ENCODE measurements at regions not wholly inside any gene's neighbourhood (a gene's known extent, or its start where the extent isn't known, plus 50 kb on each side); places are given as distances from the start of the nearest gene placed in this dataset.

DNA sequence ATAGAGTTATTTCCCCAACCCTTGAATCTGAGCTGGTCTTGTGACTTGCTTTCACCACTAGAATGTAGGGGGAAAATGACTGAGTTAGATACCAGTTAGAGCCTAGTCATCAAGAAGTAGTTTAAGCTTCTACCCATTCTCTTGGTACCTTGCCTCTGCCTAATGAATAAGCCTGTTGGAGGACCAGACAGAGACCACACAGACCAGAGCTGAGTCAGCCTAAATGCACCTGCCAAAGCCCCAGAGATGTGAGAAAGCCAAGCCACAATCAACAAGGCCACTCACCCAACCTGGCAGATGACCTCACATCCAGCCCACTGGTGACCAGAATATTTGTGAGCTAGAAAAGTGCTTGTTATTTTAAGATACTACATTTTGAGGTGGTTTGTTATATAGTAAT, 85.2 kb upstream of the DCLK2 start:
- Histone ChIP-seq H3K9ac (ENCODE audit: control insufficient read depth, insufficient read depth, low read length) (no peak overlapping the region), H3K9me3 (replicated peaks; ENCODE audit: control insufficient read depth, insufficient read depth, low read length) (no peaks in the 10 kb centered on the region), H3K27me3 (replicated peaks in 1 of 2; ENCODE audit: control insufficient read depth in 2 of 2, insufficient read depth in 2 of 2, low read length in 1 of 2) (no peaks in the 10 kb centered on the region), H3K4me3 (no peak overlapping the region), H3K36me3 (ENCODE audit: control insufficient read depth in 2 of 2, insufficient read depth in 2 of 2, low read length in 1 of 2) (no peaks in the 10 kb centered on the region), H3K79me2 (ENCODE audit: control insufficient read depth, insufficient read depth, low read length) (no peaks in the 10 kb centered on the region), H3K4me2 (ENCODE audit: control insufficient read depth, insufficient read depth) (no peak overlapping the region), H3K27ac (ENCODE audit: control insufficient read depth, insufficient read depth) (no peak overlapping the region), H4K20me1 (ENCODE audit: control insufficient read depth, insufficient read depth) (no peaks in the 10 kb centered on the region), H3K4me1 (ENCODE audit: control insufficient read depth, insufficient read depth, low read length) (no peaks in the 10 kb centered on the region), H2AFZ (ENCODE audit: control insufficient read depth, low read depth, low read length) (no peak overlapping the region)
- ChIA-PET SMC1A (ENCODE audit: uncharacterized antibody, unreplicated experiment) (no interaction called here), RAD21 (ENCODE audit: unreplicated experiment) (no interaction called here), CTCF (interaction anchor here (0.6 kb wide), 1 partner anchor 504 kb away, joined by 3 read pairs; no protein-coding TSS in a partner anchor), POLR2A (no interaction called here)
- FAIRE-seq (no peak), ATAC-seq (peak; percentile 22; the same call in 1 of the 3 replicates), DNase-seq (ENCODE audit: low read depth, low spot score) (no peak)
- TF ChIP-seq ATF7 (IDR thresholded peaks at IDR 0.05; ENCODE audit: low read depth): no peak
- BruUV-seq (replicated peaks): no TSS peak
- intact Hi-C loops (cut with micrococcal nuclease; ENCODE audit: unreplicated experiment) (no loop called here), in situ Hi-C loops (cut with MboI) (no loop called here)

DNA sequence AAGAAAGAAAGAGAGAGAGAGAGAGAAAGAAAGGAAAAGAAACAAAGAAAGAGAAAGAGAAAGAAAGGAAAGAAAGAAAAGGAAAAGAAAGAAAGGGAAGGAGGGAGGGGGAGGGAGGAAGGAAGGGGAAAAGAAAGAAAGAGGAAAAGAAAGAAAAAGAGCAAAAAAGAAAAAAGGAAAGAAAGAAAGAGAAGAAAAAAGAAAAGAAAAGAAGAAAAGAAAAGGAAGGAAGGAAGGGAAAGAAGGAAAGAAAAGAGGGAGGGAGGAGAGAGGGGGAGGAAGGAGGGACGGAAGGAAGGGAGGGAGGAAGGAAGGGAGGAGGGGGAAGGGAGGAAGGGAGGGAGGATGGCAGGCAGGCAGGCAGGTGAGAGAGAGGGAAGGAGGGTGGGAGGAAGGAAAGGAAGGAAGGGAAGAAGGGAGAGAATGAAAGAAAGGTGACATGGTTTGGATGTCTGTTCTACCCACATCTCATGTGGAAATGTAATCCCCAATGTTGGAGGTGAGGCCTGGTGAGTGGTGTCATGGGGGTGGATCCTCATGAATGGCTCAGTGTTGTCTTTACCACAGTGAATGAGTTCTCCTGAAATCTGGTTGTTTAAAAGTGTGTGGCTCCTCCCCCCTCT, 83.0 kb upstream of the DCLK2 start:
- in situ Hi-C loops (cut with MboI) (no loop called here), intact Hi-C loops (cut with micrococcal nuclease; ENCODE audit: unreplicated experiment) (no loop called here)
- no peaks in the 10 kb centered on the region for H3K9me3 ChIP-seq (replicated peaks; ENCODE audit: control insufficient read depth, insufficient read depth, low read length)
- H3K4me2 ChIP-seq (ENCODE audit: control insufficient read depth, insufficient read depth): no peak overlapping the region
- H3K27ac ChIP-seq (ENCODE audit: control insufficient read depth, insufficient read depth): no peak overlapping the region
- no peak for DNase-seq (ENCODE audit: low read depth, low spot score)
- WGBS (ENCODE audit: insufficient coverage, insufficient replicate concordance, low lambda C conversion rate, missing lambda C conversion rate): no CpG with 5 or more reads among the region's 1 CpG
- no peaks in the 10 kb centered on the region for H3K27me3 ChIP-seq (replicated peaks in 1 of 2; ENCODE audit: control insufficient read depth in 2 of 2, insufficient read depth in 2 of 2, low read length in 1 of 2)
- RAD21 ChIA-PET (ENCODE audit: unreplicated experiment): no interaction called here
- H3K4me1 ChIP-seq (ENCODE audit: control insufficient read depth, insufficient read depth, low read length): no peaks in the 10 kb centered on the region
- SMC1A ChIA-PET (ENCODE audit: uncharacterized antibody, unreplicated experiment): no interaction called here
- no peaks in the 10 kb centered on the region for H4K20me1 ChIP-seq (ENCODE audit: control insufficient read depth, insufficient read depth)
- CTCF ChIA-PET: interaction anchor here (0.8 kb wide), 1 partner anchor 45 kb away, joined by 3 read pairs; no protein-coding TSS in a partner anchor
- no peak overlapping the region for H2AFZ ChIP-seq (ENCODE audit: control insufficient read depth, low read depth, low read length)
- no peak overlapping the region for H3K9ac ChIP-seq (ENCODE audit: control insufficient read depth, insufficient read depth, low read length)
- no peaks in the 10 kb centered on the region for H3K79me2 ChIP-seq (ENCODE audit: control insufficient read depth, insufficient read depth, low read length)
- no peaks in the 10 kb centered on the region for H3K36me3 ChIP-seq (ENCODE audit: control insufficient read depth in 2 of 2, insufficient read depth in 2 of 2, low read length in 1 of 2)
- FAIRE-seq: no peak
- no peak overlapping the region for H3K4me3 ChIP-seq
- no peak for ATAC-seq
- POLR2A ChIA-PET: no interaction called here
- BruUV-seq (replicated peaks): no TSS peak
- no peak for TF ChIP-seq HCFC1 (IDR thresholded peaks at IDR 0.05; ENCODE audit: low read length)
- TF ChIP-seq, protein P1, sequence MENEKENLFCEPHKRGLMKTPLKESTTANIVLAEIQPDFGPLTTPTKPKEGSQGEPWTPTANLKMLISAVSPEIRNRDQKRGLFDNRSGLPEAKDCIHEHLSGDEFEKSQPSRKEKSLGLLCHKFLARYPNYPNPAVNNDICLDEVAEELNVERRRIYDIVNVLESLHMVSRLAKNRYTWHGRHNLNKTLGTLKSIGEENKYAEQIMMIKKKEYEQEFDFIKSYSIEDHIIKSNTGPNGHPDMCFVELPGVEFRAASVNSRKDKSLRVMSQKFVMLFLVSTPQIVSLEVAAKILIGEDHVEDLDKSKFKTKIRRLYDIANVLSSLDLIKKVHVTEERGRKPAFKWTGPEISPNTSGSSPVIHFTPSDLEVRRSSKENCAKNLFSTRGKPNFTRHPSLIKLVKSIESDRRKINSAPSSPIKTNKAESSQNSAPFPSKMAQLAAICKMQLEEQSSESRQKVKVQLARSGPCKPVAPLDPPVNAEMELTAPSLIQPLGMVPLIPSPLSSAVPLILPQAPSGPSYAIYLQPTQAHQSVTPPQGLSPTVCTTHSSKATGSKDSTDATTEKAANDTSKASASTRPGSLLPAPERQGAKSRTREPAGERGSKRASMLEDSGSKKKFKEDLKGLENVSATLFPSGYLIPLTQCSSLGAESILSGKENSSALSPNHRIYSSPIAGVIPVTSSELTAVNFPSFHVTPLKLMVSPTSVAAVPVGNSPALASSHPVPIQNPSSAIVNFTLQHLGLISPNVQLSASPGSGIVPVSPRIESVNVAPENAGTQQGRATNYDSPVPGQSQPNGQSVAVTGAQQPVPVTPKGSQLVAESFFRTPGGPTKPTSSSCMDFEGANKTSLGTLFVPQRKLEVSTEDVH (IDR thresholded peaks at IDR 0.05; ENCODE audit: low read depth, partially characterized antibody): no peak
- no peak for TF ChIP-seq BHLHE40 (IDR thresholded peaks at IDR 0.05; ENCODE audit: borderline replicate concordance in 1 of 2, low read depth in 2 of 2, low read length in 1 of 2)
- no peak for TF ChIP-seq TCF3 (IDR thresholded peaks at IDR 0.05; ENCODE audit: borderline replicate concordance, insufficient read depth, low read depth, low read length)
- no peak for TF ChIP-seq TBL1XR1 (IDR thresholded peaks at IDR 0.05; ENCODE audit: low read depth, low read length)
- no peak for TF ChIP-seq RUNX3 (IDR thresholded peaks at IDR 0.05; ENCODE audit: low read length)
- TF ChIP-seq FOXK2 (IDR thresholded peaks at IDR 0.05): no peak
- TF ChIP-seq, protein P2, sequence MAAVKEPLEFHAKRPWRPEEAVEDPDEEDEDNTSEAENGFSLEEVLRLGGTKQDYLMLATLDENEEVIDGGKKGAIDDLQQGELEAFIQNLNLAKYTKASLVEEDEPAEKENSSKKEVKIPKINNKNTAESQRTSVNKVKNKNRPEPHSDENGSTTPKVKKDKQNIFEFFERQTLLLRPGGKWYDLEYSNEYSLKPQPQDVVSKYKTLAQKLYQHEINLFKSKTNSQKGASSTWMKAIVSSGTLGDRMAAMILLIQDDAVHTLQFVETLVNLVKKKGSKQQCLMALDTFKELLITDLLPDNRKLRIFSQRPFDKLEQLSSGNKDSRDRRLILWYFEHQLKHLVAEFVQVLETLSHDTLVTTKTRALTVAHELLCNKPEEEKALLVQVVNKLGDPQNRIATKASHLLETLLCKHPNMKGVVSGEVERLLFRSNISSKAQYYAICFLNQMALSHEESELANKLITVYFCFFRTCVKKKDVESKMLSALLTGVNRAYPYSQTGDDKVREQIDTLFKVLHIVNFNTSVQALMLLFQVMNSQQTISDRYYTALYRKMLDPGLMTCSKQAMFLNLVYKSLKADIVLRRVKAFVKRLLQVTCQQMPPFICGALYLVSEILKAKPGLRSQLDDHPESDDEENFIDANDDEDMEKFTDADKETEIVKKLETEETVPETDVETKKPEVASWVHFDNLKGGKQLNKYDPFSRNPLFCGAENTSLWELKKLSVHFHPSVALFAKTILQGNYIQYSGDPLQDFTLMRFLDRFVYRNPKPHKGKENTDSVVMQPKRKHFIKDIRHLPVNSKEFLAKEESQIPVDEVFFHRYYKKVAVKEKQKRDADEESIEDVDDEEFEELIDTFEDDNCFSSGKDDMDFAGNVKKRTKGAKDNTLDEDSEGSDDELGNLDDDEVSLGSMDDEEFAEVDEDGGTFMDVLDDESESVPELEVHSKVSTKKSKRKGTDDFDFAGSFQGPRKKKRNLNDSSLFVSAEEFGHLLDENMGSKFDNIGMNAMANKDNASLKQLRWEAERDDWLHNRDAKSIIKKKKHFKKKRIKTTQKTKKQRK (IDR thresholded peaks at IDR 0.05; ENCODE audit: low read depth, low read length): no peak
- no peak for TF ChIP-seq NRF1 (conservative IDR thresholded peaks at IDR 0.05; ENCODE audit: low read depth, low read length)
- TF ChIP-seq ZNF622 (IDR thresholded peaks at IDR 0.05): no peak

Data from GM12878 (cell line).